ENCODE measurements at regions not wholly inside any gene's neighbourhood (a gene's known extent, or its start where the extent isn't known, plus 50 kb on each side); places are given as distances from the start of the nearest gene placed in this dataset.

GRCh38 chr2:15823459-15824396 lies 116.6 kb upstream of the MYCN start:
- POLR2A ChIA-PET (ENCODE audit: partially characterized antibody) = interaction anchor here (1.2 kb wide), 1 partner anchor 11 kb away, joined by 3 read pairs; no protein-coding TSS in a partner anchor
- Histone ChIP-seq H3K27me3 (replicated peaks in 1 of 4; ENCODE audit: control insufficient read depth in 3 of 4, extremely low read depth in 1 of 4, insufficient read depth in 3 of 4, low read length in 3 of 4) (no peaks in the 10 kb centered on the region), H3K79me1 (ENCODE audit: low read depth, low read length) (no peaks in the 10 kb centered on the region), H2AFZ (ENCODE audit: low read length) (no peak overlapping the region), H3K27ac (ENCODE audit: low read depth, low read length) (no peak overlapping the region), H3K9ac (replicated peaks in 1 of 4; ENCODE audit: extremely low read depth in 1 of 4, low read depth in 3 of 4, low read length in 3 of 4) (no peak overlapping the region), H2AK5ac (ENCODE audit: low read depth, low read length) (no peak overlapping the region), H3K56ac (replicated peaks; ENCODE audit: insufficient read length, low read depth, low read length) (no peak overlapping the region), H2BK15ac (ENCODE audit: low read length) (no peak overlapping the region), H3K9me3 (ENCODE audit: insufficient read depth in 2 of 2, low read depth in 1 of 2, low read length in 1 of 2) (no peaks in the 10 kb centered on the region), H3K23me2 (ENCODE audit: low read depth, low read length) (no peaks in the 10 kb centered on the region), H3K14ac (ENCODE audit: insufficient read length) (no peak overlapping the region), H3K4me3 (ENCODE audit: extremely low read depth in 1 of 4, insufficient read depth in 2 of 4, low read depth in 3 of 4, low read length in 4 of 4) (no peak overlapping the region), H4K20me1 (replicated peaks in 1 of 2; ENCODE audit: control insufficient read depth in 1 of 2, insufficient read depth in 2 of 2, low read length in 2 of 2) (no peaks in the 10 kb centered on the region), H2BK120ac (replicated peaks; ENCODE audit: low read depth, low read length) (no peak overlapping the region), H4K5ac (ENCODE audit: insufficient read length, low read depth, low read length) (no peak overlapping the region), H3K4ac (replicated peaks; ENCODE audit: insufficient read length, low read depth, low read length) (no peak overlapping the region), H2BK20ac (ENCODE audit: low read length) (no peak overlapping the region), H3K36me3 (ENCODE audit: control insufficient read depth in 2 of 4, insufficient read depth in 4 of 4, low read length in 3 of 4) (no peaks in the 10 kb centered on the region), H3K79me2 (ENCODE audit: control insufficient read depth in 1 of 2, insufficient read depth in 2 of 2, low read length in 2 of 2) (no peaks in the 10 kb centered on the region), H2BK12ac (ENCODE audit: low read depth, low read length) (no peak overlapping the region), H3K23ac (ENCODE audit: insufficient read length) (no peak overlapping the region), H4K8ac (ENCODE audit: extremely low read depth, insufficient read depth, low read length) (no peak overlapping the region), H2BK5ac (ENCODE audit: low read depth, low read length) (no peak overlapping the region), H3K4me1 (replicated peaks in 1 of 4; ENCODE audit: control insufficient read depth in 3 of 4, insufficient read depth in 4 of 4, low read length in 3 of 4) (peaks cover 5 to 14% (median 8%) of the 10 kb centered on the region in 4 experiments; a peak in 6 of 7 replicates), H4K91ac (replicated peaks; ENCODE audit: insufficient read length, low read length) (no peak overlapping the region), H3K4me2 (ENCODE audit: insufficient read depth in 1 of 2, low read depth in 2 of 2, low read length in 2 of 2) (no peak overlapping the region), H3K18ac (ENCODE audit: extremely low read depth, low read length) (no peak overlapping the region)
- FAIRE-seq (no peak), DNase-seq (ENCODE audit: low read depth in 1 of 2, low spot score in 2 of 2) (no peak)
- CTCF ChIA-PET (ENCODE audit: partially characterized antibody) = interaction anchor here (1.1 to 3.7 kb wide), 2 partner anchors 26 to 76 kb away, joined by 3 to 14 read pairs; no protein-coding TSS in a partner anchor
- WGBS, 2 experiments (ENCODE audit: extremely low coverage in 1 of 2, insufficient coverage in 1 of 2, insufficient read length in 1 of 2, insufficient replicate concordance in 2 of 2, low coverage in 1 of 2, low lambda C conversion rate in 2 of 2, missing lambda C conversion rate in 1 of 2) = 76% methylated on average over 10 of the region's 10 CpGs; no CpG with 5 or more reads in 1 of the 2 experiments
- TF ChIP-seq HDAC6 (IDR thresholded peaks at IDR 0.05; ENCODE audit: low read depth, low read length) (no peak), FOSL1 (IDR thresholded peaks at IDR 0.05; ENCODE audit: insufficient read depth, low read depth, low read length) (no peak), RXRA (IDR thresholded peaks at IDR 0.05; ENCODE audit: insufficient read depth, low read depth, low read length) (no peak), HDAC2 (IDR thresholded peaks at IDR 0.05; ENCODE audit: borderline replicate concordance in 1 of 2, low read depth in 2 of 2, low read length in 2 of 2) (no peak), KDM4A (IDR thresholded peaks at IDR 0.05; ENCODE audit: low read depth, low read length, severe bottlenecking) (no peak), TAF1 (IDR thresholded peaks at IDR 0.05; ENCODE audit: low read depth, low read length) (no peak), CHD1 (IDR thresholded peaks at IDR 0.05; ENCODE audit: low read depth, low read length) (no peak), RBBP5 (IDR thresholded peaks at IDR 0.05; ENCODE audit: borderline replicate concordance, low read depth, low read length) (no peak)
- TF ChIP-seq, protein P1, sequence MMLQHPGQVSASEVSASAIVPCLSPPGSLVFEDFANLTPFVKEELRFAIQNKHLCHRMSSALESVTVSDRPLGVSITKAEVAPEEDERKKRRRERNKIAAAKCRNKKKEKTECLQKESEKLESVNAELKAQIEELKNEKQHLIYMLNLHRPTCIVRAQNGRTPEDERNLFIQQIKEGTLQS (IDR thresholded peaks at IDR 0.05; ENCODE audit: insufficient read depth, low read depth, low read length) = no peak
